HG02798 (cell line): ENCODE measurements at regions not wholly inside any gene's neighbourhood (a gene's known extent, or its start where the extent isn't known, plus 50 kb on each side); places are given as distances from the start of the nearest gene placed in this dataset.

Experiments
- ATAC-seq: cut with Tn5 transposase; IDR thresholded peaks from one replicate; pipeline ENCODE4 v1.9.1; 2021; ENCODE audit warnings: mild to moderate bottlenecking; ENCODE audit not compliant: unreplicated experiment, poor library complexity

GRCh38 chr1:10848109-10848684, 51.8 kb upstream of the CASZ1 start:
- ATAC-seq = no peak

GRCh38 chr1:10850026-10850425, 53.6 kb upstream of the CASZ1 start:
- no peak for ATAC-seq

GRCh38 chr1:10851024-10852013, 54.9 kb upstream of the CASZ1 start:
- no peak for ATAC-seq

- no peak for ATAC-seq
These were observed 55.6 kb upstream of the CASZ1 start for GRCh38 chr1:10852018-10852417.

- ATAC-seq = no peak
These were observed 56.0 kb upstream of the CASZ1 start for GRCh38 chr1:10852486-10852885.

GRCh38 chr1:10852998-10853520, 56.6 kb upstream of the CASZ1 start:
- no peak for ATAC-seq

GRCh38 chr1:10853701-10854100, 57.3 kb upstream of the CASZ1 start:
- ATAC-seq = no peak

- ATAC-seq = no peak
These were observed 58.5 kb upstream of the CASZ1 start for GRCh38 chr1:10854856-10855459.

- ATAC-seq = no peak
These were observed 59.8 kb upstream of the CASZ1 start for GRCh38 chr1:10856176-10856683.

GRCh38 chr1:10856863-10857598, 60.6 kb upstream of the CASZ1 start:
- ATAC-seq = no peak

GRCh38 chr1:10857687-10858086, 61.2 kb upstream of the CASZ1 start:
- ATAC-seq = no peak

GRCh38 chr1:10860218-10860617, 63.8 kb upstream of the CASZ1 start:
- no peak for ATAC-seq

- no peak for ATAC-seq
These were observed 64.2 kb upstream of the CASZ1 start for GRCh38 chr1:10860682-10861081.

GRCh38 chr1:10861822-10862221, 65.4 kb upstream of the CASZ1 start:
- no peak for ATAC-seq

GRCh38 chr1:10862743-10863335, 66.4 kb upstream of the CASZ1 start:
- no peak for ATAC-seq

GRCh38 chr1:10863886-10864285, 67.4 kb upstream of the CASZ1 start:
- ATAC-seq = no peak

- ATAC-seq = no peak
These were observed 68.3 kb upstream of the CASZ1 start for GRCh38 chr1:10864776-10865175.

GRCh38 chr1:10865518-10866320, 69.3 kb upstream of the CASZ1 start:
- ATAC-seq = no peak
